Neutrophil (primary cell): ENCODE measurements at regions not wholly inside any gene's neighbourhood (a gene's known extent, or its start where the extent isn't known, plus 50 kb on each side); places are given as distances from the start of the nearest gene placed in this dataset.

Experiments used
- H3K27ac ChIP-seq: fragments of 200-600 bp; sonication (generic); 2 replicates; pipeline ENCODE4 v1.5.1; 2016; ENCODE audit warnings: mild to moderate bottlenecking, moderate library complexity
- H3K27me3 ChIP-seq: fragments of 200-600 bp; sonication (generic); 2 replicates; pipeline ENCODE4 v1.6.0; 2016; ENCODE audit warnings: mild to moderate bottlenecking
- H3K36me3 ChIP-seq: fragments of 200-600 bp; sonication (generic); 2 replicates; pipeline ENCODE4 v1.5.1; 2017
- H3K4me1 ChIP-seq, 2 experiments: fragments of 200-600 bp in 1 of 2; sonication (generic) in 1 of 2; 1 replicate in 1 of 2; 2 replicates in 1 of 2; pipeline versions ENCODE4 v1.5.1 to v1.6.1; 2013 to 2016; ENCODE audit warnings: low read depth in 1 of 2, low read length in 1 of 2, mild to moderate bottlenecking in 1 of 2, moderate library complexity in 1 of 2; ENCODE audit not compliant: control insufficient read depth in 1 of 2, insufficient read depth in 1 of 2
- H3K4me3 ChIP-seq, 2 experiments: fragments of 200-600 bp in 1 of 2; sonication (generic) in 1 of 2; 1 replicate in 1 of 2; 2 replicates in 1 of 2; pipeline ENCODE4 v1.5.1; 2013 to 2016; ENCODE audit warnings: low read depth in 1 of 2, low read length in 1 of 2, mild to moderate bottlenecking in 1 of 2, moderate library complexity in 1 of 2
- H3K9me3 ChIP-seq: fragments of 200-600 bp; sonication (generic); 2 replicates; pipeline ENCODE4 v1.5.1; 2016
- CTCF ChIP-seq: fragments of 200-600 bp; sonication (generic); IDR thresholded peaks from 2 replicates; pipeline ENCODE4 v1.5.1; 2016; ENCODE audit warnings: antibody characterized with exemption

GRCh38 chr20:7744411-7744810 lies 195.8 kb downstream of the HAO1 start:
- H3K9me3 ChIP-seq, result no peaks in the 10 kb centered on the region
- no peaks in the 10 kb centered on the region for H3K27me3 ChIP-seq
- TF ChIP-seq CTCF, result no peak
- H3K36me3 ChIP-seq, result no peaks in the 10 kb centered on the region
- no peaks in the 10 kb centered on the region for H3K4me1 ChIP-seq
- H3K27ac ChIP-seq, result no peak overlapping the region
- H3K4me3 ChIP-seq, result no peak overlapping the region

GRCh38 chr20:7748624-7749023 lies 191.6 kb downstream of the HAO1 start:
- H3K4me3 ChIP-seq, result no peak overlapping the region
- H3K4me1 ChIP-seq, result no peaks in the 10 kb centered on the region
- H3K9me3 ChIP-seq, result no peaks in the 10 kb centered on the region
- TF ChIP-seq CTCF, result no peak
- H3K27ac ChIP-seq, result no peak overlapping the region
- no peaks in the 10 kb centered on the region for H3K36me3 ChIP-seq
- H3K27me3 ChIP-seq, result no peaks in the 10 kb centered on the region

GRCh38 chr20:7754102-7754501 lies 186.2 kb downstream of the HAO1 start:
- no peak for TF ChIP-seq CTCF
- Histone ChIP-seq H3K36me3 (no peaks in the 10 kb centered on the region), H3K27ac (no peak overlapping the region), H3K4me3 (no peak overlapping the region), H3K9me3 (no peaks in the 10 kb centered on the region), H3K4me1 (no peaks in the 10 kb centered on the region), H3K27me3 (no peaks in the 10 kb centered on the region)

GRCh38 chr20:7758406-7758805 lies 181.9 kb downstream of the HAO1 start:
- Histone ChIP-seq H3K9me3 (no peaks in the 10 kb centered on the region), H3K36me3 (no peaks in the 10 kb centered on the region), H3K27ac (no peak overlapping the region), H3K4me1 (no peaks in the 10 kb centered on the region), H3K4me3 (no peak overlapping the region), H3K27me3 (no peaks in the 10 kb centered on the region)
- TF ChIP-seq CTCF, result no peak

GRCh38 chr20:7760247-7761031 lies 179.8 kb downstream of the HAO1 start:
- Histone ChIP-seq H3K36me3 (no peaks in the 10 kb centered on the region), H3K27me3 (no peaks in the 10 kb centered on the region), H3K27ac (no peak overlapping the region), H3K4me3 (no peak overlapping the region), H3K4me1 (no peaks in the 10 kb centered on the region), H3K9me3 (no peaks in the 10 kb centered on the region)
- no peak for TF ChIP-seq CTCF
